ENCODE measurements at regions not wholly inside any gene's neighbourhood (a gene's known extent, or its start where the extent isn't known, plus 50 kb on each side); places are given as distances from the start of the nearest gene placed in this dataset.

GRCh38 chr4:119715490-119716445 is 87.2 kb upstream of the PDE5A start:
- FAIRE-seq (no peak), DNase-seq (ENCODE audit: low spot score) (no peak)

GRCh38 chr4:119709418-119709817 is 80.8 kb upstream of the PDE5A start:
- DNase-seq (ENCODE audit: low spot score) (no peak), FAIRE-seq (no peak)

- DNase-seq (ENCODE audit: low spot score) (no peak), FAIRE-seq (no peak)
Observed at GRCh38 chr4:119707336-119707735, 78.7 kb upstream of the PDE5A start.

GRCh38 chr4:119706804-119707203 is 78.2 kb upstream of the PDE5A start:
- FAIRE-seq (no peak), DNase-seq (ENCODE audit: low spot score) (no peak)

- no peak for FAIRE-seq
- DNase-seq (ENCODE audit: low spot score) = no peak
Observed at GRCh38 chr4:119697887-119698393, 69.3 kb upstream of the PDE5A start.

GRCh38 chr4:119696963-119697362 is 68.4 kb upstream of the PDE5A start:
- no peak for FAIRE-seq
- no peak for DNase-seq (ENCODE audit: low spot score)

GRCh38 chr4:119695216-119695615 is 66.6 kb upstream of the PDE5A start:
- no peak for FAIRE-seq
- DNase-seq (ENCODE audit: low spot score) = no peak

DNA sequence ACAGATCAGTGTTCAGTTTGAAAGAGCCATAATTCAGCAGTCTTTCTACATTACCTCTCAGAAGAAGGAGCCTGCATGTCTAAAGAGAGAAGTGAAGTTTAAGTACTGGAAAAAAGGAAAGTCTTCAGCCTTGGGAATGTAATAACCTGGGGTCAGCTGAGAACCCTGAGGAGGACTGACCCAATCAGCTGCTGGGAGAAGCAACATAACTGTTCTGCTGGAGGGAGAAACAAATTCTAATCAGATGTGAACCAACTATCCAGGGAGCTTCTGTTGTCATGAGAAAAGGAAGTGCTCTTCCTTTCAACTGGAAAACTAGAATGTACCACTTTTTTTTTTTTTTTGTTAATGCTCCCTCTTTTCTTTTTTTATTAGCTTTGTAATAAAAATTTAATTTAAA is 64.5 kb upstream of the PDE5A start:
- FAIRE-seq (no peak), DNase-seq (ENCODE audit: low spot score) (no peak)

DNA sequence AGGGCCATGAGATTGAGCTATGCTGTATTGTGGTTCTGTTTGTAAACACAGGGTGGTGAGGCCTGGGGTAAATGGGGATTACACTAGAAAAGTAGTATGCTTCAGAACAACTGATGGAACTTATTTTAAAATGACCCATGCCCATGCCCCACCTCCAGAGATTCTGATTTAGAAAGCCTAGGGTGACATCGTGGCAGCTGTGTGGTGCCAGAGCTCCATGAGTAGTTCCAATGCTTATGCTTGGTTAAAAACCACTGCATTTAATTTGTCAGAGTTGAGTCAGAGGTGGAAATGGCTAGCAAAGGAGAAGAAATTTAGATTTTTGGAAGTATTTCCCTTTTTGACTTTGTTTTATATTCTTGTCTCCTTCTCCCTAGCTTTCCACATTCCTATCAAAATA is 63.4 kb upstream of the PDE5A start:
- DNase-seq (ENCODE audit: low spot score) (no peak), FAIRE-seq (no peak)

DNA sequence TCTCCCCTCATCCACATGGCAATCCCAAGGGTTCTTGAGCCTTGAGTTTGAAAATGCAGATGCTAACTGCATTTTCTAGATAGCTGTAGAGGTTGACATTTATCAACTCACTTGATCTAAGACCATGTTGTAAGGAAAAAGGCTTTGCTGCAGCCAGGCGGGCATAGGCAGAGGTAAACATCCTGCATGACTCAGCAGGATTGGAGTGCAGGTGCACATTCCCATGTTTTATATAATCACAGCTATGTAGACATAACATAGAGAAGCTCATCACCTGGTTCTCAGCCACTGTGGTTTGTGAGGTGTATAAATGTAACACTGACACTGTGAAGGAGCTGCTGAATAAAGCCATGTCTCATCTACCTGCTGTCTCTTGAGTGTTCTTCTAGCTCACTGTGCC is 62.3 kb upstream of the PDE5A start:
- peak; percentile 8 for DNase-seq (ENCODE audit: low spot score)
- FAIRE-seq = peak; percentile 65

- DNase-seq (ENCODE audit: low spot score) = no peak
- no peak for FAIRE-seq
Observed at GRCh38 chr4:119688446-119688845, 59.8 kb upstream of the PDE5A start.

- DNase-seq (ENCODE audit: low spot score) (no peak), FAIRE-seq (peak; percentile 5)
Observed at GRCh38 chr4:119684463-119684862, 55.9 kb upstream of the PDE5A start.

DNA sequence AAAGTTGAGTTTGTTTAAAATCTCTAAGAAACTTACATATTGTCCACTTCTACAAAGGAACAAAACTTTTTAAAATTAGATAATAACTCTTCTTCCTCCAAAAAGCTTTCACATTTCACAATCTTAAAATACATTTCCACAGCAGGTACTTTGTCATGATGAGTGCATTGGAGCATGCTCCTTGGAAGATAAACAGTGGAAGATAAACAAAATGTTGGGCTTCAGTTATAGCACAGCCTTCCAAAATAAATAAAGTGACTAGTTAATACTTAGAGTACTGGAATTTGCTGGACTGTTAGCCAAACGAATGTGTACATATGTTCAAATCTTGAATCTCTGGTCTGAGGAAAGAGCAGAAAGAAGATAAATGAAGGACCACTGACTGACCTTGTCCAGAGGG is 54.9 kb upstream of the PDE5A start:
- FAIRE-seq = no peak
- no peak for DNase-seq (ENCODE audit: low spot score)

DNA sequence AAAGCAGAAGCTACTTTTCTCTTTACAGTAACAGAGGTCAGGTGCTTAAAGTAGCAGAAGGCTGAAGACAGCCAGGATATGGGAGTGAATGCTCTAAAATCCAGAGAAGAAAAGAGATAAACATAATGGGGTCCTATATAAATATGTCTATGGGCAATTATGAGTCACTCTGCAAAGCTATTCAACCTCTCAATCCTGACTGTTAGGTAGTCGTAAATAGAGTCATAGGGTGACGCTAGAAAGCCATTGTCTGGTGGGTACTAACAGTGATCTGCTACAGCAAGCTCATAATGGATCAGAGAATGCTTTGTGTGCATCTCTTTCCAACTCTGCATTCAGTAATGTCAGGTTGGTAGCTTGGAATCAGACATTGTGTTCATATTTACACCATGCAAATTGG is 53.5 kb upstream of the PDE5A start:
- FAIRE-seq (no peak), DNase-seq (ENCODE audit: low spot score) (no peak)

- FAIRE-seq = no peak
- DNase-seq (ENCODE audit: low spot score) = no peak
Observed at GRCh38 chr4:119679251-119679650, 50.6 kb upstream of the PDE5A start.

DNA sequence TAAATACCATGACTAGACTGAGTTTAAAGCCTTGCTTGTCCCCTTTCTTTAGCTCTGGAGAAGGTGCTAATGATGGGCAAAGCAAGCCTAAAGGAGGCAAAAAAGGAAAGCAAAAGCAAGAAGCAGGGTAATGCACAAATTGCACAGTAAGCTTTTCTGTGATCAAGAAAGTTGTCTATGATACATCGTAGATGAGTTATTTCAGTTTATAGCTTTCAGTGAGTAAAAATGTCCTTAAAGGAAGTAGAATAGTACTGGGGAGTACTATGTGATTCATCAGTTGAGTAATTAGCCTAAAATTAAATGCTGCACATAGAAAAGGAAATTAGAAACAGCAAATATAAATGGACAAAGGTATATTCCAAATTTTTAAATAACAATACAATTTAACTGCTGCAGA is 50.2 kb upstream of the PDE5A start:
- FAIRE-seq = no peak
- DNase-seq (ENCODE audit: low spot score) = no peak
